ENCODE measurements at regions not wholly inside any gene's neighbourhood (a gene's known extent, or its start where the extent isn't known, plus 50 kb on each side); places are given as distances from the start of the nearest gene placed in this dataset.

DNA sequence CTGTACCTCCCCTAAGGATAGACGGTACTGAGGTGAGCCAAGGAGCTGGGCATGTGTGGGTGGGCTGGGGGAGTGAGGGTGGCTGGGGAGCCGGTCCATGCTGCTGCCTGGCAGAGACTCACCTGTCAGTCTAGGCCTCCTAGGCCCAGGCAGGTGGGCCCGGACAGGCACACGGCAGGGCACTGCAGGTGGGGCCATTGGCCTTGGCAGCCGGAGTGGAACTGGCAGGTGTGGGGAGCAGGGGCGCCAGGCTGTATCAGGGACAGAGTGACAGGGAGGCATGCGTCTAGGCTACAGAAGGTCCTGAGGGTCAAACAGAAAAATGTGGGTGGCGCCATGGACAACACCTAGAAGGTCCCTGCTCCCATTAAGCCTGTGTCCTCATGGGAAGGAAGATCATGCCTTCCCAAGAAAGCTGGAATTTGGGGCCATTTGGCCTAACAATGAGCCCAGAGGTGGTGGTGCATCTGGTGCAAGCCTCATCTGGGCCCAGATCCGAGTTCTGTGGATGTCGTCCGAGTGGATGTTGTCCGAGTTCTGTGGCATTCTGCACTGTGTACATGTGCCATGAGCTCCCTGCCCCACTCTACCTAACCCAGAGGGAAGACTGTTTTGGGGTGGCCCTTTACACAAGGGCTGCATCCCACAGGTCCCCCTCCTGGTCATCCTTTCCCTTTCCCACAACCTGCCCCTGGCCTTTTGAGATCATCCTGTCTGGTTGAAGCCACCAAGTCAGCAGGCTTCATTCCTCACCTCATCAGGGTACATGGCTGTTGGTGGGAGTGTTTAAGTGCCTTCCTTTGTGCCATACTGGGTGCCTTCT, 249.7 kb downstream of the GLI2 start:
- TF ChIP-seq, protein P1, sequence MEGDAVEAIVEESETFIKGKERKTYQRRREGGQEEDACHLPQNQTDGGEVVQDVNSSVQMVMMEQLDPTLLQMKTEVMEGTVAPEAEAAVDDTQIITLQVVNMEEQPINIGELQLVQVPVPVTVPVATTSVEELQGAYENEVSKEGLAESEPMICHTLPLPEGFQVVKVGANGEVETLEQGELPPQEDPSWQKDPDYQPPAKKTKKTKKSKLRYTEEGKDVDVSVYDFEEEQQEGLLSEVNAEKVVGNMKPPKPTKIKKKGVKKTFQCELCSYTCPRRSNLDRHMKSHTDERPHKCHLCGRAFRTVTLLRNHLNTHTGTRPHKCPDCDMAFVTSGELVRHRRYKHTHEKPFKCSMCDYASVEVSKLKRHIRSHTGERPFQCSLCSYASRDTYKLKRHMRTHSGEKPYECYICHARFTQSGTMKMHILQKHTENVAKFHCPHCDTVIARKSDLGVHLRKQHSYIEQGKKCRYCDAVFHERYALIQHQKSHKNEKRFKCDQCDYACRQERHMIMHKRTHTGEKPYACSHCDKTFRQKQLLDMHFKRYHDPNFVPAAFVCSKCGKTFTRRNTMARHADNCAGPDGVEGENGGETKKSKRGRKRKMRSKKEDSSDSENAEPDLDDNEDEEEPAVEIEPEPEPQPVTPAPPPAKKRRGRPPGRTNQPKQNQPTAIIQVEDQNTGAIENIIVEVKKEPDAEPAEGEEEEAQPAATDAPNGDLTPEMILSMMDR (IDR thresholded peaks at IDR 0.05), result no peak
- no peak for TF ChIP-seq POLR2A (IDR thresholded peaks at IDR 0.05)
